Thyroid gland (tissue), 4 donors: ENCODE measurements at regions not wholly inside any gene's neighbourhood (a gene's known extent, or its start where the extent isn't known, plus 50 kb on each side); places are given as distances from the start of the nearest gene placed in this dataset.

Experiments used
- DNase-seq, 2 donors: peaks; one replicate each; pipeline ENCODE4 v3.0.0-alpha.2; 2019
- H3K27ac ChIP-seq, 3 donors: fragments of 200-600 bp; sonication (generic); 1 replicate in 2 of 3; 2 replicates in 1 of 3; pipeline ENCODE4 v1.5.1; 2016 to 2019; ENCODE audit warnings: mild to moderate bottlenecking in 1 of 3, moderate library complexity in 1 of 3
- H3K27me3 ChIP-seq: fragments of 200-600 bp; sonication (generic); one replicate; pipeline ENCODE4 v1.5.1; 2019
- H3K36me3 ChIP-seq, 2 donors: fragments of 200-600 bp; sonication (generic); one replicate each; pipeline ENCODE4 v1.5.1; 2016 to 2019
- H3K4me1 ChIP-seq, 2 donors: fragments of 200-600 bp; sonication (generic); one replicate each; pipeline ENCODE4 v1.5.1; 2017 to 2019
- H3K4me3 ChIP-seq, 3 donors: fragments of 200-600 bp; sonication (generic); replicated peaks in 1 of 3; 1 replicate in 2 of 3; 2 replicates in 1 of 3; pipeline ENCODE4 v1.5.1; 2016; ENCODE audit warnings: mild to moderate bottlenecking in 1 of 3
- H3K9me3 ChIP-seq: fragments of 200-600 bp; sonication (generic); one replicate; pipeline ENCODE4 v1.5.1; 2017
- CTCF ChIP-seq, 6 experiments: fragments of 200-600 bp in 3 of 6; fragments of 450-650 bp in 3 of 6; sonication (generic) in 3 of 6; IDR thresholded peaks; one replicate each; pipeline ENCODE4 v1.5.1; 2016 to 2019; ENCODE audit warnings: antibody characterized with exemption in 6 of 6, mild to moderate bottlenecking in 2 of 6, inconsistent platforms in 1 of 6, moderate library complexity in 1 of 6
- POLR2A ChIP-seq, 2 donors: fragments of 450-650 bp; IDR thresholded peaks; one replicate each; pipeline ENCODE4 v1.6.1; 2017; ENCODE audit warnings: antibody characterized with exemption in 2 of 2, mild to moderate bottlenecking in 2 of 2, moderate library complexity in 1 of 2
- WGBS, 2 donors: methylation state at CpG; one replicate each; pipeline ENCODE4 v1.1.5; 2017; 5-methylcytosine and 5-hydroxymethylcytosine counted together
- intact Hi-C: fragments of 100-400 bp; cut with DNase I; formaldehyde crosslinking; loops from one replicate; pipeline ENCODE4 v1.15.1; 2023

- 85 to 86% methylated on average over 5 of the region's 5 CpGs for WGBS, 2 donors
- Histone ChIP-seq H3K4me1 (no peaks in the 10 kb centered on the region), H3K27ac (no peak overlapping the region), H3K27me3 (no peaks in the 10 kb centered on the region), H3K36me3 (no peaks in the 10 kb centered on the region), H3K9me3 (no peaks in the 10 kb centered on the region), H3K4me3 (no peak overlapping the region)
- no peak for TF ChIP-seq CTCF (IDR thresholded peaks at IDR 0.05)
- TF ChIP-seq POLR2A (IDR thresholded peaks at IDR 0.05) = no peak
- no peak for DNase-seq
- intact Hi-C loops = no loop called here
Observed at GRCh38 chr20:55582498-55582897, 422.8 kb downstream of the CBLN4 start.

GRCh38 chr20:55581519-55581918, 423.8 kb downstream of the CBLN4 start:
- Histone ChIP-seq H3K4me3 (no peak overlapping the region), H3K9me3 (no peaks in the 10 kb centered on the region), H3K36me3 (no peaks in the 10 kb centered on the region), H3K27ac (no peak overlapping the region), H3K27me3 (no peaks in the 10 kb centered on the region), H3K4me1 (no peaks in the 10 kb centered on the region)
- 87 to 93% methylated on average over 4 of the region's 4 CpGs for WGBS, 2 donors
- intact Hi-C loops = no loop called here
- no peak for DNase-seq
- no peak for TF ChIP-seq POLR2A (IDR thresholded peaks at IDR 0.05)
- no peak for TF ChIP-seq CTCF (IDR thresholded peaks at IDR 0.05)

GRCh38 chr20:55580475-55580874, 424.8 kb downstream of the CBLN4 start:
- Histone ChIP-seq H3K9me3 (no peaks in the 10 kb centered on the region), H3K27ac (no peak overlapping the region), H3K4me3 (no peak overlapping the region), H3K4me1 (no peaks in the 10 kb centered on the region), H3K36me3 (no peaks in the 10 kb centered on the region), H3K27me3 (no peaks in the 10 kb centered on the region)
- no peak for DNase-seq
- intact Hi-C loops = no loop called here
- TF ChIP-seq CTCF (IDR thresholded peaks at IDR 0.05) (no peak), POLR2A (IDR thresholded peaks at IDR 0.05) (no peak)
- WGBS, 2 donors = 50 to 70% methylated on average over 2 of the region's 2 CpGs

- H3K36me3 ChIP-seq = no peaks in the 10 kb centered on the region
- H3K4me1 ChIP-seq = no peaks in the 10 kb centered on the region
- no peak for DNase-seq
- intact Hi-C loops = no loop called here
- no peak overlapping the region for H3K4me3 ChIP-seq
- H3K27me3 ChIP-seq = no peaks in the 10 kb centered on the region
- H3K9me3 ChIP-seq = no peaks in the 10 kb centered on the region
- H3K27ac ChIP-seq = no peak overlapping the region
- 74 to 79% methylated on average over 2 of the region's 2 CpGs for WGBS, 2 donors
- TF ChIP-seq CTCF (IDR thresholded peaks at IDR 0.05) (no peak), POLR2A (IDR thresholded peaks at IDR 0.05) (no peak)
Observed at GRCh38 chr20:55579802-55580201, 425.5 kb downstream of the CBLN4 start.

GRCh38 chr20:55576981-55577380, 428.3 kb downstream of the CBLN4 start:
- Histone ChIP-seq H3K4me1 (no peaks in the 10 kb centered on the region), H3K36me3 (no peaks in the 10 kb centered on the region), H3K27ac (no peak overlapping the region), H3K9me3 (no peaks in the 10 kb centered on the region), H3K4me3 (no peak overlapping the region), H3K27me3 (no peaks in the 10 kb centered on the region)
- TF ChIP-seq CTCF (IDR thresholded peaks at IDR 0.05) = no peak
- no peak for TF ChIP-seq POLR2A (IDR thresholded peaks at IDR 0.05)
- 64 to 69% methylated on average over 1 of the region's 1 CpG for WGBS, 2 donors
- DNase-seq = no peak
- intact Hi-C loops = no loop called here
